Ovary (tissue), 3 donors: ENCODE measurements at regions not wholly inside any gene's neighbourhood (a gene's known extent, or its start where the extent isn't known, plus 50 kb on each side); places are given as distances from the start of the nearest gene placed in this dataset.

Experiments used
- CTCF ChIP-seq, 3 donors: fragments of 450-650 bp in 2 of 3; fragments of 200-600 bp in 1 of 3; IDR thresholded peaks; one replicate each; pipeline versions ENCODE4 v1.5.1 to v1.8.0; 2016 to 2022; ENCODE audit warnings: antibody characterized with exemption in 3 of 3, mild to moderate bottlenecking in 1 of 3
- EP300 ChIP-seq: sonication (generic); formaldehyde crosslinking; IDR thresholded peaks from one replicate; pipeline ENCODE4 v1.6.1; 2017; ENCODE audit warnings: antibody characterized with exemption
- POLR2A ChIP-seq: fragments of 450-650 bp; IDR thresholded peaks from one replicate; pipeline ENCODE4 v1.6.1; 2017; ENCODE audit warnings: antibody characterized with exemption, mild to moderate bottlenecking, moderate library complexity
- donor health status: DM: no; HTN: no; CAD: no.

GRCh38 chr14:97977651-97978261 is 1180.6 kb downstream of the VRK1 start:
- TF ChIP-seq CTCF (IDR thresholded peaks at IDR 0.05) (no peak), POLR2A (no peak), EP300 (no peak)
